GM23338 (cell line): ENCODE measurements at regions not wholly inside any gene's neighbourhood (a gene's known extent, or its start where the extent isn't known, plus 50 kb on each side); places are given as distances from the start of the nearest gene placed in this dataset.

ENCODE experiments used
- ATAC-seq: fragments of 200-7000 bp; cut with Tn5 transposase; 3 replicates; pipeline ENCODE4 v1.9.1; 2020
- DNase-seq: peaks from one replicate; pipeline ENCODE4 v3.0.0-alpha.2; 2015; ENCODE audit warnings: low spot score
- H2AFZ ChIP-seq: fragments of 200-600 bp; sonication (generic); 2 replicates; pipeline ENCODE4 v1.8.0; 2016; ENCODE audit warnings: antibody characterized with exemption, mild to moderate bottlenecking, moderate library complexity
- H3F3A ChIP-seq: fragments of 200-600 bp; sonication (generic); replicated peaks from 2 replicates; pipeline ENCODE4 v1.8.0; 2017; ENCODE audit warnings: antibody characterized with exemption, mixed run types, low read depth
- H3K27ac ChIP-seq: fragments of 200-600 bp; sonication (generic); 2 replicates; pipeline ENCODE4 v1.6.1; 2016; ENCODE audit warnings: low read depth
- H3K27me3 ChIP-seq: fragments of 200-600 bp; sonication (generic); 2 replicates; pipeline ENCODE4 v1.8.0; 2016; ENCODE audit warnings: mild to moderate bottlenecking, mixed run types, moderate library complexity; ENCODE audit not compliant: insufficient read depth
- H3K36me3 ChIP-seq: fragments of 200-600 bp; sonication (generic); 2 replicates; pipeline ENCODE4 v1.8.0; 2016; ENCODE audit warnings: mild to moderate bottlenecking; ENCODE audit not compliant: insufficient read depth
- H3K4me1 ChIP-seq: fragments of 200-600 bp; sonication (generic); 2 replicates; pipeline ENCODE4 v1.8.0; 2016; ENCODE audit warnings: mild to moderate bottlenecking, moderate library complexity; ENCODE audit not compliant: insufficient read depth
- H3K4me2 ChIP-seq: fragments of 200-600 bp; sonication (generic); 2 replicates; pipeline ENCODE4 v1.7.1; 2017; ENCODE audit warnings: mixed run types
- H3K4me3 ChIP-seq: fragments of 200-600 bp; sonication (generic); 2 replicates; pipeline ENCODE4 v1.6.1; 2016; ENCODE audit warnings: mixed run types
- H3K79me2 ChIP-seq: fragments of 200-600 bp; sonication (generic); replicated peaks from 2 replicates; pipeline ENCODE4 v1.8.0; 2017; ENCODE audit warnings: mild to moderate bottlenecking; ENCODE audit not compliant: insufficient read depth
- H3K9me2 ChIP-seq: fragments of 200-600 bp; sonication (generic); 2 replicates; pipeline ENCODE4 v1.8.0; 2017; ENCODE audit not compliant: insufficient read depth
- H4K20me1 ChIP-seq: fragments of 200-600 bp; sonication (generic); replicated peaks from 2 replicates; pipeline ENCODE4 v1.8.0; 2017; ENCODE audit warnings: mild to moderate bottlenecking; ENCODE audit not compliant: insufficient read depth
- H3K27ac Mint-ChIP-seq: 2 replicates; pipeline ENCODE4 v1.8.0; 2020; ENCODE audit warnings: inconsistent platforms, mild to moderate bottlenecking, moderate library complexity, mixed read lengths
- H3K27me3 Mint-ChIP-seq: 3 replicates; pipeline ENCODE4 v1.8.0; 2022; ENCODE audit warnings: low read depth, mild to moderate bottlenecking, moderate library complexity, mixed read lengths, inconsistent platforms; ENCODE audit not compliant: insufficient read depth, poor library complexity
- H3K36me3 Mint-ChIP-seq: 3 replicates; pipeline ENCODE4 v1.8.0; 2021; ENCODE audit warnings: low read depth, mild to moderate bottlenecking, inconsistent platforms, moderate library complexity, mixed read lengths
- H3K4me1 Mint-ChIP-seq: 3 replicates; pipeline ENCODE4 v1.8.0; 2020; ENCODE audit warnings: mild to moderate bottlenecking, inconsistent platforms, mixed read lengths
- H3K4me3 Mint-ChIP-seq: 3 replicates; pipeline ENCODE4 v1.8.0; 2021; ENCODE audit warnings: moderate library complexity, mild to moderate bottlenecking, inconsistent platforms, mixed read lengths
- H3K9me3 Mint-ChIP-seq: 3 replicates; pipeline ENCODE4 v1.8.0; 2020; ENCODE audit warnings: moderate library complexity, mild to moderate bottlenecking, inconsistent platforms, mixed read lengths
- CREB1 ChIP-seq: fragments of 250-450 bp; sonication (Bioruptor Pico); IDR thresholded peaks from 2 replicates; pipeline ENCODE4 v1.5.0; 2020; ENCODE audit warnings: low read depth, mild to moderate bottlenecking, moderate library complexity
- ETS1 ChIP-seq: IDR thresholded peaks from 2 replicates; pipeline ENCODE4 v1.6.1; 2016; ENCODE audit warnings: antibody characterized with exemption
- EZH2phosphoT487 ChIP-seq: fragments of 200-600 bp; sonication (generic); IDR thresholded peaks from one replicate; pipeline ENCODE4 v1.8.1; 2018; ENCODE audit warnings: antibody characterized with exemption; ENCODE audit not compliant: unreplicated experiment
- JUNB ChIP-seq: IDR thresholded peaks from one replicate; pipeline ENCODE4 v1.6.1; 2016; ENCODE audit warnings: antibody characterized with exemption; ENCODE audit not compliant: unreplicated experiment
- NANOG ChIP-seq: IDR thresholded peaks from 2 replicates; pipeline ENCODE4 v1.6.1; 2016; ENCODE audit warnings: antibody characterized with exemption, borderline replicate concordance
- POLR2AphosphoS5 ChIP-seq: IDR thresholded peaks from 2 replicates; pipeline ENCODE4 v1.6.1; 2016; ENCODE audit warnings: antibody characterized with exemption, low read depth
- STAT1 ChIP-seq: IDR thresholded peaks from one replicate; pipeline ENCODE4 v1.6.1; 2016; ENCODE audit warnings: antibody characterized with exemption; ENCODE audit not compliant: unreplicated experiment
- ZNF331 ChIP-seq: fragments of 250-450 bp; sonication (Bioruptor Pico); IDR thresholded peaks from 2 replicates; pipeline ENCODE4 v1.5.0; 2020; ENCODE audit warnings: low read depth, mild to moderate bottlenecking, moderate library complexity
- TF ChIP-seq, protein P1 (sequence below): IDR thresholded peaks from one replicate; pipeline ENCODE4 v1.6.1; 2018; ENCODE audit warnings: antibody characterized with exemption; ENCODE audit not compliant: unreplicated experiment

DNA sequence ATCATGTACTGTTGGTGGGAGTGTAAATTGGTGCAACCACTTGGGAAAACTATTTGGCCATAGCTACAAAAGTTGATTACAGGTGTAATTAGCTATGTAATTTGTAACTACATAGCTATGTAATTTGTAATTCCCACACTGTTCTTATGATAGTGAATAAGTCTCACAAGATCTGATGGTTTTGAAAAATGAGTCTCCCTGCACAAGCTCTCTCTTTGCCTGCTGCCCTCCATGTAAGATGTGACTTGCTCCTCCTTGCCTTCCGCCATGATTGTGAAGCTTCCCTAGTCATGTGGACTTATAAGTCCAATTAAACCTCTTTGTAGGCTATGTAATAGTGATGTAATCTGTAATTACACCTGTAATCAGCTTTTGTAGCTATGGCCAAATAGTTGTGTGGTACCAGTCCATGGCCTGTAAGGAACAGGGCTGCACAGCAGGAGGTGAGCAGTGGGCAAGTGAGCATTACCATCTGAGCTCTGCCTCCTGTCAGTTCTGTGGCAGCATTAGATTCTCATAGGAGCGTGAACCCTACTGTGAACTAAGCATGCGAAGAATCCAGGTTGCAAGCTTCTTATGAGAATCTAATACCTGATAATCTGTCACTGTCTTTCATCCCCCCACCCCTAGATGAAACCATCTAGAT, 133.7 kb upstream of the COPS8 start:
- no peaks in the 10 kb centered on the region for H3F3A ChIP-seq
- no peak overlapping the region for H3K27ac Mint-ChIP-seq
- no peak for ATAC-seq
- H3K4me1 Mint-ChIP-seq = peaks cover 13% of the 10 kb centered on the region
- no peak overlapping the region for H3K4me3 Mint-ChIP-seq
- H3K27me3 Mint-ChIP-seq = peaks cover 2% of the 10 kb centered on the region
- H3K27me3 ChIP-seq = no peaks in the 10 kb centered on the region
- H4K20me1 ChIP-seq = no peaks in the 10 kb centered on the region
- no peak overlapping the region for H3K4me3 ChIP-seq
- H2AFZ ChIP-seq = no peak overlapping the region
- H3K79me2 ChIP-seq = no peaks in the 10 kb centered on the region
- peaks cover 13% of the 10 kb centered on the region for H3K9me3 Mint-ChIP-seq
- TF ChIP-seq STAT1 (no peak), POLR2AphosphoS5 (no peak), JUNB (no peak), NANOG (no peak)
- TF ChIP-seq, protein P1, sequence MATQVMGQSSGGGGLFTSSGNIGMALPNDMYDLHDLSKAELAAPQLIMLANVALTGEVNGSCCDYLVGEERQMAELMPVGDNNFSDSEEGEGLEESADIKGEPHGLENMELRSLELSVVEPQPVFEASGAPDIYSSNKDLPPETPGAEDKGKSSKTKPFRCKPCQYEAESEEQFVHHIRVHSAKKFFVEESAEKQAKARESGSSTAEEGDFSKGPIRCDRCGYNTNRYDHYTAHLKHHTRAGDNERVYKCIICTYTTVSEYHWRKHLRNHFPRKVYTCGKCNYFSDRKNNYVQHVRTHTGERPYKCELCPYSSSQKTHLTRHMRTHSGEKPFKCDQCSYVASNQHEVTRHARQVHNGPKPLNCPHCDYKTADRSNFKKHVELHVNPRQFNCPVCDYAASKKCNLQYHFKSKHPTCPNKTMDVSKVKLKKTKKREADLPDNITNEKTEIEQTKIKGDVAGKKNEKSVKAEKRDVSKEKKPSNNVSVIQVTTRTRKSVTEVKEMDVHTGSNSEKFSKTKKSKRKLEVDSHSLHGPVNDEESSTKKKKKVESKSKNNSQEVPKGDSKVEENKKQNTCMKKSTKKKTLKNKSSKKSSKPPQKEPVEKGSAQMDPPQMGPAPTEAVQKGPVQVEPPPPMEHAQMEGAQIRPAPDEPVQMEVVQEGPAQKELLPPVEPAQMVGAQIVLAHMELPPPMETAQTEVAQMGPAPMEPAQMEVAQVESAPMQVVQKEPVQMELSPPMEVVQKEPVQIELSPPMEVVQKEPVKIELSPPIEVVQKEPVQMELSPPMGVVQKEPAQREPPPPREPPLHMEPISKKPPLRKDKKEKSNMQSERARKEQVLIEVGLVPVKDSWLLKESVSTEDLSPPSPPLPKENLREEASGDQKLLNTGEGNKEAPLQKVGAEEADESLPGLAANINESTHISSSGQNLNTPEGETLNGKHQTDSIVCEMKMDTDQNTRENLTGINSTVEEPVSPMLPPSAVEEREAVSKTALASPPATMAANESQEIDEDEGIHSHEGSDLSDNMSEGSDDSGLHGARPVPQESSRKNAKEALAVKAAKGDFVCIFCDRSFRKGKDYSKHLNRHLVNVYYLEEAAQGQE = no peak
- H3K9me2 ChIP-seq = peaks cover 15% of the 10 kb centered on the region
- H3K4me2 ChIP-seq = no peak overlapping the region
- no peaks in the 10 kb centered on the region for H3K36me3 ChIP-seq
- H3K36me3 Mint-ChIP-seq = peaks cover 11% of the 10 kb centered on the region; the same call in 2 of the 3 replicates
- no peaks in the 10 kb centered on the region; the same call in 1 of the 2 replicates for H3K4me1 ChIP-seq
- no peak overlapping the region for H3K27ac ChIP-seq
- DNase-seq = no peak

DNA sequence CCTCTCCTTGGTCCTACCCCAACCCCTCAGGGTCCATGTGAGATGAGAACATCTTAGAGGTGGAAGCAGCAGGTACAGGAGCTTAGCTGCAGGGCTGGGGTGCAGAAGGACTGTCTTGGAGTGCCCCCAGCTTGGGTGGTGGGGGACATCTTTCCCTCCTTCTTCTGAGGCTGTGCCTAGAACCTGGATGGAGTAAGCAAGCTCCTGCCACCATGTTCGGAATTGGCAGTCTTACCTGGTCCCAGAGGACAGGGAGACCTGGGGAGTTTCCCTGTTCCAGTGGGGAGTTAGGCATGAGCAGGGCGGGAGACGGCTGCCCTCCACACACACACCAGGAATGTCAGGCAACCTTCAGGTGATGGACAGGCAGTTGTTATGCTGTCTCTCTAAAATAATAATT, 131.0 kb upstream of the COPS8 start:
- H3K4me1 Mint-ChIP-seq = peaks cover 3% of the 10 kb centered on the region
- H4K20me1 ChIP-seq = no peaks in the 10 kb centered on the region
- no peak overlapping the region for H2AFZ ChIP-seq
- no peaks in the 10 kb centered on the region for H3K27me3 Mint-ChIP-seq
- no peak overlapping the region for H3K27ac Mint-ChIP-seq
- no peak for TF ChIP-seq EZH2phosphoT487
- H3K9me2 ChIP-seq = peaks cover 15% of the 10 kb centered on the region
- no peak for ATAC-seq
- H3K4me3 Mint-ChIP-seq = no peak overlapping the region
- no peak overlapping the region for H3K27ac ChIP-seq
- no peaks in the 10 kb centered on the region; the same call in 1 of the 2 replicates for H3K4me1 ChIP-seq
- H3K36me3 ChIP-seq = no peaks in the 10 kb centered on the region
- no peak for DNase-seq
- peaks cover 11% of the 10 kb centered on the region; the same call in 2 of the 3 replicates for H3K36me3 Mint-ChIP-seq
- no peak overlapping the region for H3K4me3 ChIP-seq
- no peaks in the 10 kb centered on the region for H3F3A ChIP-seq
- no peaks in the 10 kb centered on the region for H3K27me3 ChIP-seq
- no peaks in the 10 kb centered on the region for H3K79me2 ChIP-seq
- H3K4me2 ChIP-seq = no peak overlapping the region
- H3K9me3 Mint-ChIP-seq = peaks cover 13% of the 10 kb centered on the region

GRCh38 chr2:236955521-236956030, 130.1 kb upstream of the COPS8 start:
- Mint-ChIP-seq H3K36me3 (peaks cover 11% of the 10 kb centered on the region; the same call in 2 of the 3 replicates), H3K27me3 (no peaks in the 10 kb centered on the region), H3K9me3 (peaks cover 13% of the 10 kb centered on the region), H3K27ac (no peak overlapping the region), H3K4me3 (no peak overlapping the region), H3K4me1 (no peaks in the 10 kb centered on the region)
- Histone ChIP-seq H3K27ac (no peak overlapping the region), H3F3A (no peaks in the 10 kb centered on the region), H3K9me2 (peaks cover 18% of the 10 kb centered on the region), H3K27me3 (no peaks in the 10 kb centered on the region), H3K4me2 (no peak overlapping the region), H3K36me3 (no peaks in the 10 kb centered on the region), H3K79me2 (no peaks in the 10 kb centered on the region), H3K4me1 (no peaks in the 10 kb centered on the region), H2AFZ (no peak overlapping the region), H4K20me1 (no peaks in the 10 kb centered on the region), H3K4me3 (no peak overlapping the region)
- no peak for DNase-seq
- no peak for TF ChIP-seq CREB1 (CRISPR knock-in tag)
- no peak for TF ChIP-seq EZH2phosphoT487
- TF ChIP-seq ZNF331 (CRISPR knock-in tag) = no peak
- TF ChIP-seq ETS1 = no peak
- TF ChIP-seq, protein P1 = no peak
- no peak for ATAC-seq
